ENCODE measurements at regions not wholly inside any gene's neighbourhood (a gene's known extent, or its start where the extent isn't known, plus 50 kb on each side); places are given as distances from the start of the nearest gene placed in this dataset.

DNA sequence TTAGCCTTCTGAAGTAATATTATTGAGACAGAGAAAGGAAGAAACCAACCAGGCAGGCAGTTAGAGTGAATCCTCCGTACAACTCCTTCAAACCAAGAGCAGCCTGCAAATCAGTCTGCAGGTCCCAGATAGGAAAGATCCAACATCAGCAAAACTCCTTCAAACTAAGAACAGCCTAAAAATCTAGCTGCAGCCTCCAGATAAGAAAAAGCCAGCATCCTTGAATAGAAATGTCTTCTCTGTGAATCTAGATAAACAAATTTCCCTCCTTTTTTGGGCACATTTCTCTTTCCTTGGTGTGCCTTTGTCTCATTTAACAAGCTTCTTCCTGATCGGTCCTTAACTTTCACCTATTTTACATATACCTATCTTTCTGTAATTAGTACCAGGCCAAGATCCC, 1004.6 kb upstream of the TMEFF2 start:
- TF ChIP-seq, protein P1, sequence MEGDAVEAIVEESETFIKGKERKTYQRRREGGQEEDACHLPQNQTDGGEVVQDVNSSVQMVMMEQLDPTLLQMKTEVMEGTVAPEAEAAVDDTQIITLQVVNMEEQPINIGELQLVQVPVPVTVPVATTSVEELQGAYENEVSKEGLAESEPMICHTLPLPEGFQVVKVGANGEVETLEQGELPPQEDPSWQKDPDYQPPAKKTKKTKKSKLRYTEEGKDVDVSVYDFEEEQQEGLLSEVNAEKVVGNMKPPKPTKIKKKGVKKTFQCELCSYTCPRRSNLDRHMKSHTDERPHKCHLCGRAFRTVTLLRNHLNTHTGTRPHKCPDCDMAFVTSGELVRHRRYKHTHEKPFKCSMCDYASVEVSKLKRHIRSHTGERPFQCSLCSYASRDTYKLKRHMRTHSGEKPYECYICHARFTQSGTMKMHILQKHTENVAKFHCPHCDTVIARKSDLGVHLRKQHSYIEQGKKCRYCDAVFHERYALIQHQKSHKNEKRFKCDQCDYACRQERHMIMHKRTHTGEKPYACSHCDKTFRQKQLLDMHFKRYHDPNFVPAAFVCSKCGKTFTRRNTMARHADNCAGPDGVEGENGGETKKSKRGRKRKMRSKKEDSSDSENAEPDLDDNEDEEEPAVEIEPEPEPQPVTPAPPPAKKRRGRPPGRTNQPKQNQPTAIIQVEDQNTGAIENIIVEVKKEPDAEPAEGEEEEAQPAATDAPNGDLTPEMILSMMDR (IDR thresholded peaks at IDR 0.05; ENCODE audit: insufficient read depth, low read depth, low read length), result no peak
- no peak for TF ChIP-seq EZH2 (IDR thresholded peaks at IDR 0.05; ENCODE audit: insufficient read depth, low read length)
